GM12892 (cell line): ENCODE measurements at regions not wholly inside any gene's neighbourhood (a gene's known extent, or its start where the extent isn't known, plus 50 kb on each side); places are given as distances from the start of the nearest gene placed in this dataset.

Experiments used
- DNase-seq: peaks from one replicate; pipeline ENCODE4 v3.0.0; 2011; ENCODE audit not compliant: insufficient read length
- FAIRE-seq: peaks from 2 replicates; lab custom pipeline; 2011; peaks lifted over from hg19 to GRCh38; lab: Jason Lieb, UNC
- POLR2A ChIP-seq: IDR thresholded peaks from 2 replicates; pipeline ENCODE4 v1.6.1; 2011; ENCODE audit warnings: low read depth, low read length, control low read depth
- POLR2AphosphoS5 ChIP-seq: IDR thresholded peaks from 2 replicates; pipeline ENCODE4 v1.6.1; 2011; ENCODE audit warnings: low read depth, low read length, control low read depth
- TAF1 ChIP-seq: IDR thresholded peaks from 2 replicates; pipeline ENCODE4 v1.6.1; 2011; ENCODE audit warnings: low read depth, mild to moderate bottlenecking, control low read depth, low read length, borderline replicate concordance

- TF ChIP-seq POLR2A = no peak
- TF ChIP-seq POLR2AphosphoS5 = no peak
- no peak for TF ChIP-seq TAF1
- FAIRE-seq = no peak
- no peak for DNase-seq
These were observed 268.0 kb downstream of the ATG4C start for GRCh38 chr1:63051886-63052285.

- FAIRE-seq (no peak), DNase-seq (no peak)
- TF ChIP-seq TAF1 = no peak
- TF ChIP-seq POLR2A = no peak
- no peak for TF ChIP-seq POLR2AphosphoS5
These were observed 268.2 kb upstream of the FOXD3 start for GRCh38 chr1:63054184-63054583.

GRCh38 chr1:63063367-63063766, 259.0 kb upstream of the FOXD3 start:
- TF ChIP-seq POLR2AphosphoS5 = no peak
- TF ChIP-seq POLR2A = no peak
- TF ChIP-seq TAF1 = no peak
- no peak for DNase-seq

GRCh38 chr1:63064135-63064534, 258.2 kb upstream of the FOXD3 start:
- FAIRE-seq = no peak
- DNase-seq = no peak
- no peak for TF ChIP-seq TAF1
- no peak for TF ChIP-seq POLR2AphosphoS5
- TF ChIP-seq POLR2A = no peak

More at GRCh38 chr1:63063367-63063766, 259.0 kb upstream of the FOXD3 start:
- FAIRE-seq = no peak

- no peak for DNase-seq
- FAIRE-seq = no peak
- TF ChIP-seq POLR2A (no peak), TAF1 (no peak), POLR2AphosphoS5 (no peak)
These were observed 253.7 kb upstream of the FOXD3 start for GRCh38 chr1:63068626-63069025.

GRCh38 chr1:63069214-63069613, 253.2 kb upstream of the FOXD3 start:
- DNase-seq (no peak), FAIRE-seq (no peak)
- TF ChIP-seq POLR2AphosphoS5 = no peak
- TF ChIP-seq POLR2A = no peak
- no peak for TF ChIP-seq TAF1

GRCh38 chr1:63073309-63074306, 248.8 kb upstream of the FOXD3 start:
- FAIRE-seq (no peak), DNase-seq (no peak)
- no peak for TF ChIP-seq TAF1
- no peak for TF ChIP-seq POLR2A
- TF ChIP-seq POLR2AphosphoS5 = no peak

GRCh38 chr1:63074321-63074720, 248.0 kb upstream of the FOXD3 start:
- DNase-seq (no peak), FAIRE-seq (no peak)
- TF ChIP-seq POLR2A = no peak
- TF ChIP-seq POLR2AphosphoS5 = no peak
- TF ChIP-seq TAF1 = no peak

GRCh38 chr1:63082766-63083165, 239.6 kb upstream of the FOXD3 start:
- DNase-seq = no peak
- TF ChIP-seq POLR2AphosphoS5 (no peak), POLR2A (no peak), TAF1 (no peak)
- FAIRE-seq = no peak

GRCh38 chr1:63087966-63088365, 234.4 kb upstream of the FOXD3 start:
- DNase-seq (no peak), FAIRE-seq (no peak)
- no peak for TF ChIP-seq POLR2A

- TF ChIP-seq TAF1 (no peak), POLR2A (no peak), POLR2AphosphoS5 (no peak)
- FAIRE-seq = no peak
- no peak for DNase-seq
These were observed 223.2 kb upstream of the FOXD3 start for GRCh38 chr1:63099188-63099587.

GRCh38 chr1:63101336-63101735, 221.0 kb upstream of the FOXD3 start:
- no peak for DNase-seq
- no peak for TF ChIP-seq POLR2A
- TF ChIP-seq TAF1 = no peak
- no peak for TF ChIP-seq POLR2AphosphoS5
- no peak for FAIRE-seq
